ENCODE measurements at regions not wholly inside any gene's neighbourhood (a gene's known extent, or its start where the extent isn't known, plus 50 kb on each side); places are given as distances from the start of the nearest gene placed in this dataset.

DNA sequence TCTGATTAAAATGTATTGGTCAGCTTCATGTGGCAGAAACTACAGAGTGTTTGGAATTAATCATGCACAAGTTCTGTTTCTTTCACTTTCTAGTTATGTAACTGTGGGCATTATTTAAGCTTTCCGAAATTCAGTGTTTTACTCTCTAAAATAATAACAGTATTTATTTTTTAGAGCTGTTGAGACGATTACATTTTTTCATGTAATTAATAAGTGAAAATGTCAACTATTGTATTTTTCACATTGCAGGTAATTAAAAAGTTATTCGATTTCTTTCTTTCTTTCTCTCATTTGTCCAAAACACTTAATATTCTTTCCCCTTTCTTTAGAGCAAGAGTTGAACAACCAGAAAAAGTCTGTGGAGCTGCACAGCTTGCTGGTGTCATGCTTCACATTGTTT is 559.4 kb upstream of the PCDH20 start:
- ATAC-seq (no peak), FAIRE-seq (no peak), DNase-seq (ENCODE audit: low read depth, low spot score) (no peak)
- ChIA-PET SMC1A (ENCODE audit: uncharacterized antibody, unreplicated experiment) (interaction anchor here (1.4 kb wide), 1 partner anchor 17 kb away, joined by 3 read pairs; no protein-coding TSS in a partner anchor), POLR2A (no interaction called here), RAD21 (ENCODE audit: unreplicated experiment) (no interaction called here), CTCF (interaction anchor here (0.6 kb wide), 1 partner anchor 464 kb away, joined by 5 read pairs; no protein-coding TSS in a partner anchor)
- BruUV-seq (replicated peaks) = no TSS peak
- Histone ChIP-seq H4K20me1 (ENCODE audit: control insufficient read depth, insufficient read depth) (no peaks in the 10 kb centered on the region), H3K9me3 (replicated peaks; ENCODE audit: control insufficient read depth, insufficient read depth, low read length) (no peaks in the 10 kb centered on the region), H3K4me1 (ENCODE audit: control insufficient read depth, insufficient read depth, low read length) (no peaks in the 10 kb centered on the region), H2AFZ (ENCODE audit: control insufficient read depth, low read depth, low read length) (no peak overlapping the region), H3K36me3 (ENCODE audit: control insufficient read depth in 2 of 2, insufficient read depth in 2 of 2, low read length in 1 of 2) (no peaks in the 10 kb centered on the region), H3K4me2 (ENCODE audit: control insufficient read depth, insufficient read depth) (no peak overlapping the region), H3K27ac (ENCODE audit: control insufficient read depth, insufficient read depth) (no peak overlapping the region), H3K27me3 (replicated peaks in 1 of 2; ENCODE audit: control insufficient read depth in 2 of 2, insufficient read depth in 2 of 2, low read length in 1 of 2) (no peaks in the 10 kb centered on the region), H3K4me3 (no peak overlapping the region), H3K9ac (ENCODE audit: control insufficient read depth, insufficient read depth, low read length) (no peak overlapping the region), H3K79me2 (ENCODE audit: control insufficient read depth, insufficient read depth, low read length) (no peaks in the 10 kb centered on the region)
- intact Hi-C loops (cut with micrococcal nuclease; ENCODE audit: unreplicated experiment) (no loop called here), in situ Hi-C loops (cut with MboI) (no loop called here)
- TF ChIP-seq YBX1 (IDR thresholded peaks at IDR 0.05) = no peak
- WGBS (ENCODE audit: insufficient coverage, insufficient replicate concordance, low lambda C conversion rate, missing lambda C conversion rate) = 0% methylated on average over 3 of the region's 3 CpGs

DNA sequence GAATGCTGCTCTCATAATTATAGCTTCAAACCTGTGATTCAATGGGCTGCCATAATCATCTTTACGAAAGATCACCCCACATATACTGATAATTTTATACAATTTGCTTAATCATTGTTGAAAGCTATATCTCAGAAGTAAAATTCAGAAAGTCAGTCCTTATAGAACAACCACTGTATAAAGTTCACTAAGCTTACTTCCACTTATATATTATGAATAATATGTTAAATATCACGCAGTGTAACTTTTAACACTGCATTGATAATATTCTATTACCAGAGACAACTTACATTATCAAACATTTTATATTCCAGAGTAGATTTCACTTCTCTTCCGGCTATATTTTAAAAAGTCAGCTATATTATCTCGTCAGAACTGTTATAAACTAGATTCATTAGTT is 550.1 kb upstream of the PCDH20 start:
- ChIA-PET RAD21 (ENCODE audit: unreplicated experiment) (no interaction called here), POLR2A (no interaction called here), CTCF (no interaction called here), SMC1A (ENCODE audit: uncharacterized antibody, unreplicated experiment) (interaction anchor here (1.1 kb wide), 1 partner anchor 11 kb away, joined by 3 read pairs; no protein-coding TSS in a partner anchor)
- DNase-seq (ENCODE audit: low read depth, low spot score) (no peak), ATAC-seq (no peak), FAIRE-seq (no peak)
- Histone ChIP-seq H3K4me2 (ENCODE audit: control insufficient read depth, insufficient read depth) (no peak overlapping the region), H3K27me3 (replicated peaks in 1 of 2; ENCODE audit: control insufficient read depth in 2 of 2, insufficient read depth in 2 of 2, low read length in 1 of 2) (no peaks in the 10 kb centered on the region), H3K27ac (ENCODE audit: control insufficient read depth, insufficient read depth) (no peak overlapping the region), H3K4me1 (ENCODE audit: control insufficient read depth, insufficient read depth, low read length) (no peaks in the 10 kb centered on the region), H3K4me3 (no peak overlapping the region), H3K79me2 (ENCODE audit: control insufficient read depth, insufficient read depth, low read length) (no peaks in the 10 kb centered on the region), H3K36me3 (ENCODE audit: control insufficient read depth in 2 of 2, insufficient read depth in 2 of 2, low read length in 1 of 2) (no peaks in the 10 kb centered on the region), H3K9me3 (replicated peaks; ENCODE audit: control insufficient read depth, insufficient read depth, low read length) (no peaks in the 10 kb centered on the region), H4K20me1 (ENCODE audit: control insufficient read depth, insufficient read depth) (no peaks in the 10 kb centered on the region), H3K9ac (ENCODE audit: control insufficient read depth, insufficient read depth, low read length) (no peak overlapping the region), H2AFZ (ENCODE audit: control insufficient read depth, low read depth, low read length) (no peak overlapping the region)
- BruUV-seq (replicated peaks) = no TSS peak
- in situ Hi-C loops (cut with MboI) = no loop called here
- TF ChIP-seq CHD2 (IDR thresholded peaks at IDR 0.05; ENCODE audit: borderline replicate concordance, low read depth, low read length) = no peak
- no peak for TF ChIP-seq NFYB (IDR thresholded peaks at IDR 0.05; ENCODE audit: insufficient read depth, low read depth, low read length)
- 18% methylated on average over 4 of the region's 4 CpGs for WGBS (ENCODE audit: insufficient coverage, insufficient replicate concordance, low lambda C conversion rate, missing lambda C conversion rate)
- intact Hi-C loops (cut with micrococcal nuclease; ENCODE audit: unreplicated experiment) = no loop called here
